Smooth muscle cell (in vitro differentiated cells): ENCODE measurements at regions not wholly inside any gene's neighbourhood (a gene's known extent, or its start where the extent isn't known, plus 50 kb on each side); places are given as distances from the start of the nearest gene placed in this dataset.

Source experiments
- DNase-seq: peaks from one replicate; lab custom pipeline; 2025; ENCODE audit not compliant: unreplicated experiment; lab: John Stamatoyannopoulos, UW
- H2AFZ ChIP-seq: fragments of 200-600 bp; sonication (generic); 2 replicates; pipeline ENCODE4 v1.6.0; 2016; ENCODE audit warnings: antibody characterized with exemption, low read depth, mild to moderate bottlenecking
- H3F3A ChIP-seq: fragments of 200-600 bp; sonication (generic); 2 replicates; pipeline ENCODE4 v1.6.0; 2017; ENCODE audit warnings: antibody characterized with exemption, low read depth
- H3K27ac ChIP-seq: fragments of 200-600 bp; sonication (generic); 2 replicates; pipeline ENCODE4 v1.5.1; 2016; ENCODE audit warnings: low read depth, mild to moderate bottlenecking
- H3K27me3 ChIP-seq: fragments of 200-600 bp; sonication (generic); 2 replicates; pipeline ENCODE4 v1.6.1; 2016; ENCODE audit warnings: low read depth, mild to moderate bottlenecking
- H3K36me3 ChIP-seq: fragments of 200-600 bp; sonication (generic); 2 replicates; pipeline ENCODE4 v1.5.1; 2016; ENCODE audit warnings: low read depth
- H3K4me1 ChIP-seq: fragments of 200-600 bp; sonication (generic); 2 replicates; pipeline ENCODE4 v1.5.1; 2016; ENCODE audit warnings: low read depth
- H3K4me2 ChIP-seq: fragments of 200-600 bp; sonication (generic); 2 replicates; pipeline ENCODE4 v1.6.0; 2016; ENCODE audit warnings: mild to moderate bottlenecking
- H3K4me3 ChIP-seq: fragments of 200-600 bp; sonication (generic); 2 replicates; pipeline ENCODE4 v1.5.1; 2016; ENCODE audit warnings: mild to moderate bottlenecking
- H3K79me2 ChIP-seq: fragments of 200-600 bp; sonication (generic); 2 replicates; pipeline ENCODE4 v1.6.0; 2016; ENCODE audit warnings: low read depth, mild to moderate bottlenecking
- H3K9ac ChIP-seq: fragments of 200-600 bp; sonication (generic); 2 replicates; pipeline ENCODE4 v1.6.0; 2016; ENCODE audit warnings: low read depth
- H3K9me3 ChIP-seq: fragments of 200-600 bp; sonication (generic); replicated peaks from 2 replicates; pipeline ENCODE4 v1.5.1; 2016; ENCODE audit warnings: low read depth
- H4K20me1 ChIP-seq: fragments of 200-600 bp; sonication (generic); 2 replicates; pipeline ENCODE4 v1.6.0; 2016; ENCODE audit warnings: low read depth
- CTCF ChIP-seq: fragments of 200-600 bp; sonication (generic); IDR thresholded peaks from 2 replicates; pipeline ENCODE4 v1.5.1; 2017; ENCODE audit warnings: borderline replicate concordance, mild to moderate bottlenecking, antibody characterized with exemption; ENCODE audit not compliant: insufficient read depth, poor library complexity, severe bottlenecking
- WGBS: methylation state at CpG from one replicate; pipeline ENCODE4 v1.1.7; 2016; ENCODE audit warnings: low lambda C conversion rate; 5-methylcytosine and 5-hydroxymethylcytosine counted together

GRCh38 chr20:56986931-56987720 lies 279.3 kb downstream of the BMP7 start:
- DNase-seq: no peak
- Histone ChIP-seq H3K36me3 (no peaks in the 10 kb centered on the region), H3K4me1 (peaks cover 5% of the 10 kb centered on the region), H3K4me2 (peak overlapping the region; percentile 82), H3K4me3 (no peak overlapping the region), H3K27me3 (no peaks in the 10 kb centered on the region), H3K9ac (no peak overlapping the region), H2AFZ (no peak overlapping the region), H3K9me3 (no peaks in the 10 kb centered on the region), H4K20me1 (no peaks in the 10 kb centered on the region), H3K27ac (peak overlapping the region; percentile 83), H3F3A (peaks cover 5% of the 10 kb centered on the region), H3K79me2 (no peaks in the 10 kb centered on the region)
- no peak for TF ChIP-seq CTCF
- 46% methylated on average over 12 of the region's 12 CpGs for WGBS

DNA sequence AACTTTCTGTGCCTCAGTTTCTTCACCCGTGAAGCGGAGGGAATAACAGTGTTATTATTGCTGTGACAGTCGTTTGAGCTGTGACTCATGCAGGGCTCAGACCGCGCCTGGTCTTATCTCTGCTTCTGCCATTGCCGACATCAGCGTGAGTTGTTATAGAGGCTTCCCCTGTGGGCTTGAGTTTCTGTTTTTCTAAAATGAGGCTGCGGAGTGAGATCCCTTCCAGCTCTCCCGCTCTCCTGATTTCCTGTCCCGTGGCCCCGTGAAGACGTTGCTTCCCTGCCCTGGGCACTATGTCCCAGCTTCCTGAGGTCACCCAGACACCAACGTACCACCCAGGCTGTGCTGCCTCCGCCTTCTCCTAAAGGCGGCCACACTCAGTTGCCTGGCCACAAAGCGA lies 278.5 kb downstream of the BMP7 start:
- Histone ChIP-seq H2AFZ (peak overlapping the region; percentile 36), H3K27ac (peak overlapping the region; percentile 83)
- DNase-seq: no peak

GRCh38 chr20:56988446-56988845 lies 278.0 kb downstream of the BMP7 start:
- peak overlapping the region; percentile 30 for H3K4me3 ChIP-seq
- no peaks in the 10 kb centered on the region for H3K9me3 ChIP-seq
- H3K4me1 ChIP-seq: peaks cover 5% of the 10 kb centered on the region
- H3K9ac ChIP-seq: peak overlapping the region; percentile 52
- no peaks in the 10 kb centered on the region for H4K20me1 ChIP-seq
- WGBS: 57% methylated on average over 8 of the region's 8 CpGs
- H3K79me2 ChIP-seq: no peaks in the 10 kb centered on the region
- H3K4me2 ChIP-seq: peak overlapping the region; percentile 82
- H3K27ac ChIP-seq: peak overlapping the region; percentile 83
- no peaks in the 10 kb centered on the region for H3K36me3 ChIP-seq
- DNase-seq: no peak
- H3F3A ChIP-seq: peaks cover 5% of the 10 kb centered on the region
- H3K27me3 ChIP-seq: no peaks in the 10 kb centered on the region
- TF ChIP-seq CTCF: no peak
- peak overlapping the region; percentile 36 for H2AFZ ChIP-seq

More for the DNA sequence above, 278.5 kb downstream of the BMP7 start:
- H3K9ac ChIP-seq: peak overlapping the region; percentile 52
- no peaks in the 10 kb centered on the region for H3K36me3 ChIP-seq
- H3K9me3 ChIP-seq: no peaks in the 10 kb centered on the region
- peak overlapping the region; percentile 30 for H3K4me3 ChIP-seq
- no peak for TF ChIP-seq CTCF
- peak overlapping the region; percentile 82 for H3K4me2 ChIP-seq
- no peaks in the 10 kb centered on the region for H4K20me1 ChIP-seq
- WGBS: 10% methylated on average over 16 of the region's 16 CpGs
- H3K27me3 ChIP-seq: no peaks in the 10 kb centered on the region
- no peaks in the 10 kb centered on the region for H3K79me2 ChIP-seq
- H3K4me1 ChIP-seq: peaks cover 5% of the 10 kb centered on the region
- H3F3A ChIP-seq: peaks cover 5% of the 10 kb centered on the region

- H3K4me1 ChIP-seq: peaks cover 5% of the 10 kb centered on the region
- H3K9ac ChIP-seq: no peak overlapping the region
- peak overlapping the region; percentile 83 for H3K27ac ChIP-seq
- DNase-seq: no peak
- TF ChIP-seq CTCF: no peak
- no peak overlapping the region for H3K4me2 ChIP-seq
- H4K20me1 ChIP-seq: no peaks in the 10 kb centered on the region
- peaks cover 5% of the 10 kb centered on the region for H3F3A ChIP-seq
- no peaks in the 10 kb centered on the region for H3K27me3 ChIP-seq
- no peak overlapping the region for H3K4me3 ChIP-seq
- no peaks in the 10 kb centered on the region for H3K9me3 ChIP-seq
- no peaks in the 10 kb centered on the region for H3K79me2 ChIP-seq
- H3K36me3 ChIP-seq: no peaks in the 10 kb centered on the region
- no peak overlapping the region for H2AFZ ChIP-seq
- WGBS: 61% methylated on average over 3 of the region's 3 CpGs
Measured at GRCh38 chr20:56989516-56989915, 276.9 kb downstream of the BMP7 start.
